Naive thymus-derived CD4-positive, alpha-beta T cell (primary cell): ENCODE measurements at regions not wholly inside any gene's neighbourhood (a gene's known extent, or its start where the extent isn't known, plus 50 kb on each side); places are given as distances from the start of the nearest gene placed in this dataset.

ENCODE experiments used
- ATAC-seq: fragments of 150-1000 bp; cut with Tn5 transposase; 2 replicates; pipeline ENCODE4 v1.10.0; 2021; ENCODE audit warnings: mild to moderate bottlenecking, moderate library complexity
- CTCF ChIA-PET: fragments of 350-600 bp; sonication (Branson Sonifier 250); formaldehyde crosslinking; loops from one replicate; lab custom pipeline; 2021; ENCODE audit warnings: antibody characterized with exemption; lab: Charles Lee
- POLR2A ChIA-PET: fragments of 350-600 bp; sonication (Branson Sonifier 250); formaldehyde crosslinking; loops from one replicate; lab custom pipeline; 2021; ENCODE audit warnings: antibody characterized with exemption, inconsistent platforms; lab: Charles Lee
- DNase-seq, 9 donors: peaks; one replicate each; pipeline versions ENCODE4 v3.0.0 to v3.0.0-alpha.2; 2020 to 2022; ENCODE audit warnings: mixed read lengths in 1 of 9
- H3K27ac ChIP-seq: one replicate; pipeline ENCODE4 v1.7.0; 2013; ENCODE audit warnings: mild to moderate bottlenecking, low read depth, low read length, moderate library complexity
- H3K27me3 ChIP-seq, 2 donors: one replicate each; pipeline ENCODE4 v1.7.0; 2013; ENCODE audit warnings: low read length in 2 of 2, mild to moderate bottlenecking in 2 of 2, moderate library complexity in 2 of 2; ENCODE audit not compliant: control insufficient read depth in 2 of 2, insufficient read depth in 2 of 2
- H3K36me3 ChIP-seq, 3 experiments: 1 replicate in 2 of 3; 2 replicates in 1 of 3; pipeline ENCODE4 v1.7.0; 2013; ENCODE audit warnings: low read length in 3 of 3, mild to moderate bottlenecking in 3 of 3, moderate library complexity in 1 of 3; ENCODE audit not compliant: insufficient read depth in 3 of 3, control insufficient read depth in 2 of 3
- H3K4me1 ChIP-seq, 2 donors: one replicate each; pipeline ENCODE4 v1.7.0; 2013; ENCODE audit warnings: low read length in 2 of 2, mild to moderate bottlenecking in 2 of 2, moderate library complexity in 1 of 2; ENCODE audit not compliant: control insufficient read depth in 2 of 2, insufficient read depth in 2 of 2
- H3K4me3 ChIP-seq: 2 replicates; pipeline ENCODE4 v1.7.0; 2013; ENCODE audit warnings: mild to moderate bottlenecking, low read length
- H3K9me3 ChIP-seq, 3 experiments: 1 replicate in 2 of 3; 2 replicates in 1 of 3; pipeline ENCODE4 v1.7.0; 2013; ENCODE audit warnings: low read length in 3 of 3; ENCODE audit not compliant: control insufficient read depth in 2 of 3
- H3K27ac Mint-ChIP-seq, 9 donors: one replicate each; pipeline ENCODE4 v1.8.0; 2020 to 2022; ENCODE audit warnings: mixed read lengths in 9 of 9, mild to moderate bottlenecking in 8 of 9, moderate library complexity in 5 of 9, inconsistent platforms in 2 of 9
- H3K27me3 Mint-ChIP-seq, 5 donors: one replicate each; pipeline ENCODE4 v1.8.0; 2021 to 2022; ENCODE audit warnings: mixed read lengths in 5 of 5, mild to moderate bottlenecking in 1 of 5
- H3K36me3 Mint-ChIP-seq, 5 donors: one replicate each; pipeline ENCODE4 v1.8.0; 2020 to 2022; ENCODE audit warnings: mixed read lengths in 5 of 5, mild to moderate bottlenecking in 3 of 5, inconsistent platforms in 1 of 5
- H3K4me1 Mint-ChIP-seq, 7 donors: one replicate each; pipeline ENCODE4 v1.8.0; 2020 to 2022; ENCODE audit warnings: mixed read lengths in 7 of 7, mild to moderate bottlenecking in 3 of 7, inconsistent platforms in 1 of 7
- H3K4me3 Mint-ChIP-seq, 10 donors: one replicate each; pipeline ENCODE4 v1.8.0; 2020 to 2022; ENCODE audit warnings: mild to moderate bottlenecking in 10 of 10, mixed read lengths in 10 of 10, moderate library complexity in 6 of 10, inconsistent platforms in 2 of 10
- H3K9me3 Mint-ChIP-seq, 11 donors: one replicate each; pipeline ENCODE4 v1.8.0; 2020 to 2022; ENCODE audit warnings: mixed read lengths in 11 of 11, mild to moderate bottlenecking in 4 of 11, inconsistent platforms in 1 of 11, moderate library complexity in 1 of 11
- intact Hi-C, 2 donors: fragments of 100-400 bp; cut with micrococcal nuclease; formaldehyde crosslinking; loops; one replicate each; pipeline ENCODE4 v1.15.1; 2023

GRCh38 chr12:115046805-115047204, 362.8 kb upstream of the TBX3 start:
- H3K27ac ChIP-seq, result no peak overlapping the region
- CTCF ChIA-PET, result no interaction called here
- DNase-seq (no peak), ATAC-seq (no peak)
- H3K27me3 ChIP-seq, result no peaks in the 10 kb centered on the region
- Mint-ChIP-seq H3K9me3 (peaks cover 0 to 13% (median 3%) of the 10 kb centered on the region in 11 donors), H3K36me3 (no peaks in the 10 kb centered on the region), H3K27ac (no peak overlapping the region), H3K4me1 (no peaks in the 10 kb centered on the region), H3K27me3 (peaks cover 0 to 5% (median 0%) of the 10 kb centered on the region in 5 donors), H3K4me3 (no peak overlapping the region)
- POLR2A ChIA-PET, result no interaction called here
- no peaks in the 10 kb centered on the region for H3K4me1 ChIP-seq
- H3K4me3 ChIP-seq, result no peak overlapping the region
- H3K36me3 ChIP-seq, result no peaks in the 10 kb centered on the region
- intact Hi-C loops, result no loop called here
- no peaks in the 10 kb centered on the region for H3K9me3 ChIP-seq

GRCh38 chr12:115044073-115044472, 360.1 kb upstream of the TBX3 start:
- H3K4me1 Mint-ChIP-seq, result no peaks in the 10 kb centered on the region
- H3K4me3 ChIP-seq, result no peak overlapping the region
- intact Hi-C loops, result no loop called here
- ATAC-seq, result no peak
- ChIA-PET CTCF (no interaction called here), POLR2A (no interaction called here)
- peaks cover 0 to 5% (median 0%) of the 10 kb centered on the region in 5 donors for H3K27me3 Mint-ChIP-seq
- H3K4me3 Mint-ChIP-seq, result no peak overlapping the region
- H3K27ac ChIP-seq, result no peak overlapping the region
- no peaks in the 10 kb centered on the region for H3K36me3 ChIP-seq
- no peaks in the 10 kb centered on the region for H3K4me1 ChIP-seq
- peaks cover 0 to 14% (median 2%) of the 10 kb centered on the region in 11 donors for H3K9me3 Mint-ChIP-seq
- DNase-seq, result no peak
- H3K27ac Mint-ChIP-seq, result no peak overlapping the region
- no peaks in the 10 kb centered on the region for H3K36me3 Mint-ChIP-seq
- no peaks in the 10 kb centered on the region for H3K9me3 ChIP-seq
- H3K27me3 ChIP-seq, result no peaks in the 10 kb centered on the region

GRCh38 chr12:115043079-115043478, 359.1 kb upstream of the TBX3 start:
- Mint-ChIP-seq H3K9me3 (peaks cover 0 to 12% (median 2%) of the 10 kb centered on the region in 11 donors), H3K4me1 (no peaks in the 10 kb centered on the region), H3K36me3 (no peaks in the 10 kb centered on the region), H3K27me3 (peaks cover 0 to 5% (median 0%) of the 10 kb centered on the region in 5 donors), H3K4me3 (no peak overlapping the region), H3K27ac (no peak overlapping the region)
- DNase-seq (no peak), ATAC-seq (no peak)
- CTCF ChIA-PET, result no interaction called here
- H3K27ac ChIP-seq, result no peak overlapping the region
- no peaks in the 10 kb centered on the region for H3K27me3 ChIP-seq
- no peaks in the 10 kb centered on the region for H3K4me1 ChIP-seq
- POLR2A ChIA-PET, result no interaction called here
- H3K9me3 ChIP-seq, result no peaks in the 10 kb centered on the region
- H3K4me3 ChIP-seq, result no peak overlapping the region
- intact Hi-C loops, result no loop called here
- H3K36me3 ChIP-seq, result no peaks in the 10 kb centered on the region

- ATAC-seq, result no peak
- Mint-ChIP-seq H3K27me3 (peaks cover 0 to 5% (median 0%) of the 10 kb centered on the region in 5 donors), H3K36me3 (no peaks in the 10 kb centered on the region), H3K4me3 (no peak overlapping the region), H3K27ac (no peak overlapping the region), H3K9me3 (peaks cover 0 to 8% (median 2%) of the 10 kb centered on the region in 11 donors), H3K4me1 (no peaks in the 10 kb centered on the region)
- H3K4me1 ChIP-seq, result no peaks in the 10 kb centered on the region
- no peaks in the 10 kb centered on the region for H3K36me3 ChIP-seq
- no peak overlapping the region for H3K4me3 ChIP-seq
- POLR2A ChIA-PET, result no interaction called here
- intact Hi-C loops, result no loop called here
- CTCF ChIA-PET, result no interaction called here
- no peak overlapping the region for H3K27ac ChIP-seq
- no peaks in the 10 kb centered on the region for H3K27me3 ChIP-seq
- DNase-seq, result no peak
- no peaks in the 10 kb centered on the region for H3K9me3 ChIP-seq
These were observed 358.4 kb upstream of the TBX3 start for GRCh38 chr12:115042341-115042740.

GRCh38 chr12:115037830-115038229, 353.9 kb upstream of the TBX3 start:
- Mint-ChIP-seq H3K27ac (no peak overlapping the region), H3K27me3 (no peaks in the 10 kb centered on the region), H3K4me1 (no peaks in the 10 kb centered on the region), H3K4me3 (no peak overlapping the region), H3K36me3 (no peaks in the 10 kb centered on the region), H3K9me3 (peaks cover 0 to 15% (median 3%) of the 10 kb centered on the region in 11 donors)
- Histone ChIP-seq H3K4me1 (no peaks in the 10 kb centered on the region), H3K27me3 (no peaks in the 10 kb centered on the region), H3K27ac (no peak overlapping the region), H3K36me3 (no peaks in the 10 kb centered on the region), H3K4me3 (no peak overlapping the region), H3K9me3 (no peaks in the 10 kb centered on the region)
- intact Hi-C loops, result no loop called here
- DNase-seq (no peak), ATAC-seq (no peak)
- POLR2A ChIA-PET, result no interaction called here
- CTCF ChIA-PET, result no interaction called here

GRCh38 chr12:115035535-115036107, 351.6 kb upstream of the TBX3 start:
- Mint-ChIP-seq H3K27me3 (no peaks in the 10 kb centered on the region), H3K9me3 (peaks cover 0 to 7% (median 2%) of the 10 kb centered on the region in 11 donors), H3K36me3 (no peaks in the 10 kb centered on the region), H3K27ac (no peak overlapping the region), H3K4me1 (no peaks in the 10 kb centered on the region), H3K4me3 (no peak overlapping the region)
- H3K36me3 ChIP-seq, result no peaks in the 10 kb centered on the region
- H3K4me1 ChIP-seq, result no peaks in the 10 kb centered on the region
- intact Hi-C loops, result no loop called here
- ATAC-seq (no peak), DNase-seq (no peak)
- CTCF ChIA-PET, result no interaction called here
- no peak overlapping the region for H3K4me3 ChIP-seq
- POLR2A ChIA-PET, result no interaction called here
- H3K27ac ChIP-seq, result no peak overlapping the region
- H3K27me3 ChIP-seq, result no peaks in the 10 kb centered on the region
- H3K9me3 ChIP-seq, result no peaks in the 10 kb centered on the region

- H3K4me1 ChIP-seq, result no peaks in the 10 kb centered on the region
- intact Hi-C loops, result no loop called here
- Mint-ChIP-seq H3K9me3 (peaks cover 0 to 11% (median 1%) of the 10 kb centered on the region in 11 donors), H3K36me3 (no peaks in the 10 kb centered on the region), H3K4me1 (no peaks in the 10 kb centered on the region), H3K4me3 (no peak overlapping the region), H3K27ac (no peak overlapping the region), H3K27me3 (no peaks in the 10 kb centered on the region)
- no peak overlapping the region for H3K27ac ChIP-seq
- ATAC-seq (no peak), DNase-seq (no peak)
- ChIA-PET POLR2A (no interaction called here), CTCF (no interaction called here)
- H3K36me3 ChIP-seq, result no peaks in the 10 kb centered on the region
- no peaks in the 10 kb centered on the region for H3K9me3 ChIP-seq
- H3K27me3 ChIP-seq, result no peaks in the 10 kb centered on the region
- no peak overlapping the region for H3K4me3 ChIP-seq
These were observed 348.5 kb upstream of the TBX3 start for GRCh38 chr12:115032521-115032920.
